GM18873 (cell line): ENCODE measurements at regions not wholly inside any gene's neighbourhood (a gene's known extent, or its start where the extent isn't known, plus 50 kb on each side); places are given as distances from the start of the nearest gene placed in this dataset.
"Not testable (repeated sequence)": the region's sequence is repeated elsewhere in the genome, so short reads cannot be mapped to it uniquely, and the experiment has no call there.

Source experiments
- ATAC-seq: cut with Tn5 transposase; IDR thresholded peaks from one replicate; pipeline ENCODE4 v1.9.1; 2021; ENCODE audit warnings: mild to moderate bottlenecking, moderate library complexity, moderate number of reproducible peaks; ENCODE audit not compliant: unreplicated experiment, low FRiP score

DNA sequence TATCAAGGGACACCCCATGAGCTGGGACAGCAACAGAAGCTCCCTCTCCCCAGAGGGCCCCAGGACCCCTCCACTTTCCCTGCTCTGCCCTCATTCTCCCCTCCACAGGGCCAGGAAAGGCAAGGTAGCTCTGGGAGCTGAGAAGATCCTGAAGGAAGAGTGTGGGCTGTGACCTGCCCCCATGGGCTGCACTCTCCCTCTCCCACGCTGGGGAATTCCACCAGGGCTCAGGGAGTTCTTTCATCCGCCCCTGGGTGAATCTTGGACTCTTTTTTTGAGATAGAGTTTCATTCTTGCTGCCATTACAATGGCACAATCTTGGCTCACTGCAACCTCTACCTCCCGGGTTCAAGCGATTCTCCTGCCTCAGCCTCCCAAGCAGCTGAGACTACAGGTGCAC, 73.8 kb downstream of the C9orf50 start:
- no peak for ATAC-seq

DNA sequence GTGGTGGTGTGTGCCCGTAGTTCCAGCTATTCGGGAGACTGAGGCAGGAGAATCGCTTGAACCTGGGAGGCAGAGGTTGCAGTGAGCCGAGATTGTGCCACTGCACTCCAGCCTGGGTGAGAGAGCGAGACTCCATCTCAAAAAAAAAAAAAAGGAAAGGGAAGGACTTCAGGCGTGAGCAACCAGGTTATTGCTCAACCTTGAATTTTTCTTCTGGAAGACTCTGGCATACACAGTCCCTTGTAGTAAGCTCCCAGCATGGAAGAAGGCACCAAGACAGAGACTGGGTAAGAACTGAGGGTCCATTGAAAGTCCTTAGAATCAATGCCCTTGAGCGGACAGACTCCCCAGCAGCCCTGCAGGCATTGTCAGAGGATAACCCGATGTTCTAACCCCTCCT, 75.0 kb downstream of the C9orf50 start:
- ATAC-seq = not testable (repeated sequence)

DNA sequence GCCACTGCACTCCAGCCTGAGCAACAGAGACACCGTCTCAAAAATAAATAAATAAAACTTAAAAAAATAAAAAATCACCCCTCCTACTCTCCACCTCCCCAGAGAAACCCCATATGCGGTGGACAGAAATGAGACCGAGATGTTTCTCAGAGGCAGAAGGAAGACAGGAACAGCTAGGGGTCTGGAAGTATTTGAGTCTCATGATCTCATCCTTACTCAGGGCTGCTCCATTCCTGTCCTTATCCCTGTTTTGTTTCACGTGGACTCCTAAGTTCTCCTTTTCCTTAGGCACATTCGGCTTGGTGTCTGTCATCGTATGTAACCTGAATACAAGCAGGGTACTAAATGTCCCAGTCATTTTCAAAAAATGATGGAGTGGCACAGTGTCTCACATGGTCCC, 76.1 kb downstream of the C9orf50 start:
- ATAC-seq = no peak

DNA sequence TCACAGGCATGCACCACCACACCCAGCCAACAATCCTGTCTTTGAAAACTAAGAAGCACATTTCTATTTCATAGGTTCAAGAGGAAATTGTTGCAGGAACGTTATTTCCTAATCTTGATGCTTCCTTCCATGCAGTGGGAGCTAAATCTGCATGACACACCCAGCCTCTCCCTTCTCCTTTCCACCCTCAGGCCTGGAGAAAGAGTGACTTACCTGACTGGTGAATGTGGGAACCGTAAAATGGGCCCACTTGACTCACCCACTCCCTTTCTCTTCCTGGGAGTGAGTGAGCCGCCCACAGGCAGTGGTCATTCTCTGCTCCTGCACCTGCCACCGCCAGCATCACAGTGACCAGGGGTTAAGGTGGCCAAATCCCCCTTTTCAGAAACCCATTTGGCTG, 78.2 kb downstream of the C9orf50 start:
- ATAC-seq = no peak

DNA sequence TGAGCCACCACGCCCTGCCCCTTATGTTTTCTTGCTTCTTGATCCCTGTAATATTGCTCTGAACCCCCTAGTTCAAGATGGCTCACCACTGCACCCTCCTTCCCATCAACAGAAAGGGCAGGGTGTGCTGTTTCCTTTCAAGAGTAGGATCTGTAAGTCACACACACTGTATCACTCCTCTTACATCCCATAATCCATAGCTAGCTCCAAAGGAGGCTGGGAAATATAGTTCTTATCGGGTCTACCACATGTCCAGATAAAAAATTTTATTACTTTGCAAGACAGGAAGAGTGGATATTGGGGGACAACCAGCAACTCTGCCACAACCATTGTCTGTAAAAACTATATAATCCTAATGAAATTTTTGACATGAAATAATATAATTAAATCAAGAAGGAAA, 79.6 kb downstream of the C9orf50 start:
- no peak for ATAC-seq

DNA sequence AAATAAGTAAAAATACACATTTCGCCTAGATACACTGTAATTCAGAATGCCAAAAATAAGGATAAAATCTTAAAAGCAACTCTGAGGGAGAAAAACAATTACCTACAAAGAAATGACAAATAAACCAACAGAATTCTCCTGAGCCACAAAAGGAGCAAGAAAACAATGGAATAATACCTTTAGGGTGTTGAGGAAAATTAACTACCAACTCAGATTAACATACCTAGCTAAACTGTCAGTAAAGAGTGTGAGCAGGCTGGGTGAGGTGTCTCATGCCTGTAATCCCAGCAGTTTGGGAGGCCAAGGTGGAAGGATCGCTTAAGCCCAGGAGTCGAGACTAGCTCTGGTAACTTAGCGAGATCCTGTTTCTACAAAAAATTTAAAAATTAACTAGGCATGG, 81.5 kb downstream of the C9orf50 start:
- ATAC-seq = no peak

DNA sequence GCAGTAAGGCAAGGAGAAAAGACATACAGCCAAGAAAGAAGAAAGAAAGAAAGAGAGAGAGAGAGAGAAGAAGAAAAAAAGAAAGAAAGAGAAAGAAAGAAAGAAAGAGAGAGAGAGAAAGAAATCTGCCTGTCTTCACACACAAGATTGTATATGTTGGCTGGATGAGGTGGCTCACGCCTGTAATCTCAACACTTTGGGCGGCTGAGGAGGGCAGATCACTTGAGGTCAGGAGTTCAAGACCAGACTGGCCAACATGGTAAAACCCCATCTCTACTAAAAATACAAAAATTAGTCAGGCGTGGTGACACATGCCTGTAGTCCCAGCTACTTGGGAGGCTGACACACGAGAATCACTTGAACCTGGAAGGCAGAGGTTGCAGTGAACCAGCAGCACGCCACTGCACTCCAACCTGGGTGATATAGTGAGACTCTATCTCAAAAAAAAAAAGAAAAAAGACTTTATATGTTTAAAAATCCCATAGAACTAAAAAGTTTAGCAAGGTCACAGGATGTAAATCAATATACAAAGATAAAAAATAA, 89.0 kb downstream of the C9orf50 start:
- ATAC-seq = not testable (repeated sequence)

DNA sequence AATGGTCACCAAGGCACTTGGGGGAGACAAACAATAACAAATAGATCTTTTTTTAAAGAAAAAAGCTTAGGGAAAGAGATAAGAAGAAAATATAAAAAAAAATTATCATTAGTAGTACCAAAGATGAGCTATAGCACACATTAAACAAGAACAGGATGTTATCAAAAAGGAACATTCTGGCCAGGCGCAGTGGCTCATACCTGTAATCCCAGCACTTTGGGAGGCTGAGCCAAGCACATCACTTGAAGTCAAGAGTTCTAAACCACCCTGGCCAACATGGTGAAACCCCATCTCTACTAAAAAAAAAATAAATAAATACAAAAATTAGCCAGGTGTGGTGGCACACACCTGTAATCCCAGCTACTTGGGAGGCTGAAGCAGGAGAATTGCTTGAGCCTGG, 92.9 kb downstream of the C9orf50 start:
- not testable (repeated sequence) for ATAC-seq

DNA sequence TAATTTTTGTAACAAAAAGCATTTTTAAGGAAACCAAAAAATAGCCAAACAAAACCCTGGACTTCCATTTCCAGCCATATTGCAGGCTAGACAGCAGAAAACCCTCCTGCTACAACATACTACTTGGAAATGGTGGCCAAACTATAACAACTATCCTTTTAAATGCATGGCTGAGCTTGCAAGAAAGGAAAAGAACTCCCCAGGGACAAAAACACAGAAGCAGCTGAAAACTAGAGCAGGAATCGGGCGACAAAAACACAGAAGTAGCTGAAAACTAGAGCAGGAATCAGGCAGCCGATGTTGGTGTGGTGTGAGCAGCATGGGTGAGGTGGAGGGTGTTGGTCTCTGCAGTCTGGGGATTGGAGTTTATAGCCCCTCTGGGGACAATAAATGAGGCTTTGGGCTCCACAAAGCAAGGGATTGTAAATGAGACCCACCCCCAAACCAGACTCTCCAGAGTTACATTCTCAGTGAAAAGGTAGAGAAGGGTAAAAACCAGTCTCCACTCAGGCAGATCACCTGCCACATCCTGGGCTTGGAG, 95.2 kb downstream of the C9orf50 start:
- no peak for ATAC-seq

DNA sequence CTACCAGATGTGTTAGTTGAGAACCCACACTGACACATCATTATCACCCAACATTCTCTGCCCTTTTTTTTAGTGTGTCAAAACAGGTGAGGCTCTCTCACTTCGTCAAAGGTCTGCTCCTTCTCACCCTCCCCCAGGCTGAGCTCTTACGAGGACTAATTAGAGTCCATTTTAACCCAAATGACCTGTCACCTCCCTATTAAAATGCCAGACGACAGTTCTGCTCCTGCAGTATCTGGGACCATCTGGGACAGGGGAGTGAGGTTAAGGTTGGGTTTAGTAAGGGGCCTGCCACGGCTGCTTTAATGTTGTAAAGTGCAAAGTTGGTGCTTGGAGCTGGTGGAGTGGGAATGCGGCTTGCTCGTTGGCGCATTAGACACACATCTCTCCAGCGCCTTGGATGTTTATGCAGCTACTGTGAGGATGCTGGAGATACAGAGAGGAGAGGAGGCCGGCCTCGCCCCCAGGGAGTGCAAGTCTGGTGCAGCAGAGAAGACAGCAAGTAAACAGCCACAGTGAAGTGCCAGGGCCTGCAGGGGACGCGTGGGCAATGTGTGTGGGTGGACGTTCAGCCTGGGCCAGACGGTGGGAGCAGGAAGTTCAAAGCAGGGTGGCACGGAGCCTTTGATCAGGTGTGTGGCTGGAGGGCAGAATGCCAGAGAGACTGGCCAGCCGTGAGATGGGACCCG, 96.2 kb downstream of the C9orf50 start:
- no peak for ATAC-seq

DNA sequence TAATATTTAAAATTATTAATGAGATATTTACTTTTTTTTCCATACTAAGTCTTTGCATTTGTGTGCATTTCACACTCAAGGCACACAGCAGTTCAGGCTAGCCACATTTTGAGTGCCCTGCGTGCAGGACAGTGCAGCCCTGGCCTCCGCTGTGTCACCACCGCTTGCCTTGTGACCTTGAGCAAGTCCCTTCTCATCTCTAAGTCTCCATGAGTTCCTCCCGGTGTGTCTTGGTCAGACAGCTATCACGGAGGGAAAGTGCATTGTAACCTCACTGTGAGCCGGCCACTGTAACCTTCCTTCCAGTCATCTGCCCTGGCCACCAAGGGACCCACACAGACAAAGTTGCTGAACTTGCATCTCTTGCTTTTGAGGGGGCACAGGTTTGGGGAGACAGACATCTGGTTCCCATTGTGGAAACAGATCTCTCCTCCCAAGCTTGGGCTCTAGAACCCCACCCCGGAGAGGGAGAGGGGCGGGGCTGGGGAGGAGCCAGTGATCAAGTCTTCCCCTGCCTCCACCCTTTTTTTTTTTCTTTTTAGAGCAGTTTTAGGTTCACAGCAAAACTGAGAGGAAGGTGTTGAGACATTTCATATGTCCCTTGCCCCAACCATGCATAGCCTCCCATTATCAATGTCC, 96.8 kb downstream of the C9orf50 start:
- ATAC-seq = no peak

DNA sequence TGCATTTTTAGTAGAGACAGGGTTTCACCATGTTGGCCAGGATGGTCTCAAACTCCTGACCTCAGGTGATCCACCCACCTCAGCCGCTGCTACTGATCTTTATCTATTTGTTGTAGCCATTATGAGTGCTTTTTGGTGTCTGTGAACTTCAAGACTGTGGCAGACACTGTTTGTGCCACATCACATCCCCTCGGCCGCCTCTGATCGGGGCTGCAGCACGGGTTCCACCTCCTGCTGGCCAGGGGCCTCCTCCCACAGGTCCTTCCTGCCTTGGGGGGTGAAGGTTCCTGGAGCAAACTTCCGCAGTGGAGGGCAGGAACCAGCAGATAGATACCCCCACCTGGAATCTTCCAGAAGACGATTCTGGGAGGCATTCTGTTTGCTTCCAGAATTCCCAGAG, 98.5 kb downstream of the C9orf50 start:
- no peak for ATAC-seq

DNA sequence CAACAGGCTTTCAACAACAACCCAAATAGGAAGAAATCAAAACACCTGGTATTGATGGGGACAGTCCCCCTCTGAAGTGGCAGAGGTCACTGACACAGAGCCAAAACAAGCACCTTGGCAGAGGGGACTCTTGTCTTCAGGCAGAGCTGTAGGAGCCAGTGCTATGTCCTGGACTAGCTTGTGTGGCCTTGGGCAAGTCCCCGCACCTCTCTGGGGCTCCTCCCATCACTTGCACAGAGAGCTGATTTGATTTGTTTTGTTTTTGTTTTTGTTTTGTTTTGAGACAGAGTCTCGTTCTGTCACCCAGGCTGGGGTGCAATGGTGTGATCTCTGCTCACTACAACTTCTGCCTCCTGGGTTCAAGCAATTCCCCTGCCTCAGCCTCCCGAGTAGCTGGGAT, 100.8 kb downstream of the C9orf50 start:
- ATAC-seq = no peak

DNA sequence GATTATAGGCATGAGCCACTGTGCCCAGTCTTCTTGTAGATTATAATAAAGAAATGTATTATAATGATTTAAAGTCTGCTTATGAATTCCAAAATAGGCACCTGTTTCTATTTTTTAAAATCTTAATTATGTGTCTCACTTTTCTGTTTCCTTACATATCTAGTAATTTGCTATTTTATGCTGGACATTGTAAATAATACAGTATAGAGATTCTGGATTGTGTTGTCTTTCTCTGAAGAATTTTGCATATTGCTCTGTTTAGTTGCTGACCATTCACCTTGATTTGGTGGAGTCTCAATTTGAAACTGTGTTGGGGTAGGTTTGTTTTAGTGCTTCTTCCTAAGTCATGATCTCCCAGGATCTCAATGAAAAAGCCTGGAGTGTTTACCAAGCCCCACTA, 102.8 kb downstream of the C9orf50 start:
- no peak for ATAC-seq

DNA sequence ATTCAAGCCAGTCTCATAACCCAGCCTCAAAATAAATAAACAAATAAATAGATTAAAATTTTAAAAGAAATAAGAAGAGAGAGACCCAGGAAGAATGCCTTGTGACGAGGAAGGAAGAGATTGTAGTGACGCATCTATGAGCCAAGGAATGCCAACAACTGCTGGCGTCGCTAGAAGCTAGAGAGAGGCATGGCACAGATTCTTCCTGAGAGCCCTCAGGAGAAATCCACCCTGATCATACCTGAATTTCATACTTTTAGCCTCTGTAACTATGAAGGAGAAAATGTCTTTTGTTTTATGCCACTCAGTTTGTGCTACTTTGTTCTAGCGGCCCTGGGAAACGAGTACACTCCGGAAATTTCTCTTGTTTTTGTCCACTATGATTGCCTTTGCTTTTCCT, 103.9 kb downstream of the C9orf50 start:
- no peak for ATAC-seq

DNA sequence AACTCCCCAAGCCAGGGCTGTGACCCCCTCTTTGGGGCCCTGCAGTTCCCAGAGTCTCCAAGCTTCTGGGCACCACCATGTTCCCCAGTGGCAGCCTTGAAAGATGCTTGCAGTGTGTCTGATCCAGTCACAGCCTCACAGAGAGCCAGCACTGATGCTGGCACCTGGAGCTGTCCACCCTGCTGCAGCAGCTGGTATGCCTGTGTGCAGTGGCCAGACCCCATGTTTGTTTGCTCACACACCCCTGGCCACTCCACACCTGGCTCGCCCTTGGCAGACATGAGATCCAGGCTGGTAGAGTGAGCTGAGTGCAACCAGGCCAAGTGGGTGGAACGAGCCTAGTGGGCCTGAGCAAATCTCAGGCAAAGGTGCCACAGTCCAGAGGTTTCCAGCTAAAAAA, 106.0 kb downstream of the C9orf50 start:
- ATAC-seq = no peak

DNA sequence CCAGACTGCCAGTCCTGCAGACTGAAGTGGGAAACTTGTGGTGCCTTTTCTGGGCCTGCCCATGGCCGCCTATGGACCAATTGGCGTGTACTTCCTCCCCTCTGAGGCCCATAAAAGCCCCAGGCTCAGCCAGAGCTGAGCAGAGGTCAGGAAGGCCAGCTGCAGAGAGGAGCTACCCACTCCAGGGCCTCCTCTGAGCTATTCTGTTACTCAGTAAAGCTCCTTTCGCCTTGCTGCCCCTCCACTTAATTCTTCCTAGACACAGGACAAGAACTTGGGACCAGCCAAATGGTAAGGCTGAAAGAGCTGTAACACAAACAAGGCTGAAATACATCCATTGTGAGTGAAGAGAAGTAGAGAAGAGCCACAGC, 106.4 kb downstream of the C9orf50 start:
- no peak for ATAC-seq

DNA sequence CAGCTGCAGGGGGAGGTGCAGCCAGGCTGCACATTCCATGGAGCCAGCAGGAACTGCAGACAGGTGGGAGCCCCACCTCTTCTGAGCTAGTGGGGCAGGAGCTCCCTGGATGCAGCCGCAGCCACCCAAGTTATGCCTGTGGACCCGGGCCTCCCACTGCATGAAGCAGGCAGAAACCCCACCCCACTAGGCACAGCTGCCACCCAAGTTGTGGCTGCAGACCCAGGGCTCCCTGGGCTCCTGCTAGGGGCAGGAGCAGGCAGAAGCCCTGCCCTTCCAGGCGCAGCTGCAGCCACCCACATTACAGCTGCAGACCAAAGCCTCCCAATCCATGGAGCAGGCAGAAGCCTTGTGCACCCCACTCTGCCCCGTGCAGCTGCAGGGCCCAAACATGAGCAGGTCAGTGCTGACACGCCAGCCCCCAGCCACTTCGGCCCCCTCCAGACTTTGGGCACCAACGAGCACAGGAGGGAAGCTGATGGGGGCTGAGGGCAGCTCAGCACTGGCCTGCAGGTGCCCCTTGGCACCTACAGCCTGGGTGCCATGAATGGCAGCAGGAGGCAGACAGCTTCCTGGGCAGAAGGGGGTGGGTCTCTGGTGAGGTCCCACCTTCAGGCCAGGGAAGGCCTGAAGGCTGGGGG, 106.9 kb downstream of the C9orf50 start:
- ATAC-seq = no peak

DNA sequence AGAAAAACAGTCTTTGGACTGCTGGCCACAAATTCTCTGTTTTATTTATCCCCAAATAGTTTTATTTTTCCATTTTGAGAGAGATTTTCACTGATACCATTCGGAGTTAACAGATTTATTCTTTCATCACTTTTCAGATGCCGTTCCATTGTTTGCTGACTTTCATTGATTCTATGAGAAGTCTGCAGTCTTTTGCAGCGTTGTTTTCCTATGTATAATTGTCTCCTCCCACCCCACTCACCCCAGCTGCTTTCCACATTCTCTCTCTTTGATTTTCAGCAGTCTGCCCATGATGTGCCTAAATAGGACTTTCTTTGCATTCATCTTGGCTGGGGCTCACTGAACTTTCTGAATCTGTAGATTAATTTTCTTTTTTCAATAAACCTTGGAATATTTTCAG, 107.6 kb downstream of the C9orf50 start:
- no peak for ATAC-seq

DNA sequence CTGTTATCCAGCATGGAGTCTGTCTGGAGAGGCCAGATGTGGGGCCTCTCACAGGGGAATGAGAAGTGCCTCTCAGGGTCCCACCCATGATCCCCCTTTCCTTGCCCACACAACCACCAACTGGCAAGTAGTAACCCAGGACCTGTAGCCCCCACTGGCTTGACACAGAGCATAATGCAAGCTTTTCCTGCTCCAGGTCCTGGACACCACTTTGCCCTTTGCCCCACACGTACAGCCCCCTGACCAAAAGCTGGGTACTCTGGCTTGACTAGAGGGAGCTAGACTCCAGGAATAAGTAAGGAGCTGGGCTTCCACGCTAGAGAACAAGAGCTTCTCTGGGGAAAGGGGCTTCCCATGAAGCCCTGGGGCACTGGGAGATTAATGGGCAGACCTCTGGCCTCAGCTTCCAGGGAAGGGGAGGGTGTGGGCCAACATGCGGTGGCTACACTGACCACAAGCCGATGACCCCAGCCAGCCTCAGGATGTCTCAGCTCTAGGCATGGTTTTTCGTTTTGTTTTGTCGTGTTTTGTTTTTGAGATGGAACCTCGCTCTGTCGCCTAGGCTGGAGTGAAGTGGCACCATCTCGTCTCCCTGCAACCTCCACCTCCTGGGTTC, 109.5 kb downstream of the C9orf50 start:
- ATAC-seq = no peak

DNA sequence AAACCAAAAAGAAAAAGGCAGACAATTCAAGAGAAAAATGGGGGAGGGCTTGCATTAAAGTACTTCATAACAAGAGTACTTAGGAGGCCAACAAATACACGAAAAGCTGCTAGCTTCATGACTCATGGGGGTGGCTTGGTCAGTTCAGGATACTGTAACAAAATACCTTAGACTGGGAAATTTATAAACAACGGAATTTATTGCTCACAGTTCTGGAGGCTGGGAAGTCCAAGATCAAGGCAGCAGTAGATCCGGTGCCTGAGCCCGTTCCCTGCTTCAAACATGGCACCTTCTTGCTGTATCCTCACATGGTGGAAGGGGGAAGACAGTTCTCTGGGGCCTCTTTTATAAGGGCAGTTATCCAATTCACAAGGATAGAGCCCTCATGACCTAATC, 111.4 kb downstream of the C9orf50 start:
- ATAC-seq = no peak
